B cell (primary cell): ENCODE measurements at regions not wholly inside any gene's neighbourhood (a gene's known extent, or its start where the extent isn't known, plus 50 kb on each side); places are given as distances from the start of the nearest gene placed in this dataset.

Experiments used
- CTCF ChIP-seq: fragments of 200-600 bp; IDR thresholded peaks from one replicate; pipeline ENCODE4 v1.8.0; 2022; ENCODE audit warnings: antibody characterized with exemption, mild to moderate bottlenecking
- EZH2 ChIP-seq: IDR thresholded peaks from 2 replicates; pipeline ENCODE4 v1.6.1; 2012; ENCODE audit warnings: borderline replicate concordance, low read depth, mild to moderate bottlenecking, moderate library complexity, low read length; ENCODE audit not compliant: insufficient read depth, poor library complexity, severe bottlenecking

GRCh38 chr3:87969620-87970019 lies 89.2 kb downstream of the CGGBP1 start:
- no peak for TF ChIP-seq CTCF
- no peak for TF ChIP-seq EZH2
